ENCODE measurements at regions not wholly inside any gene's neighbourhood (a gene's known extent, or its start where the extent isn't known, plus 50 kb on each side); places are given as distances from the start of the nearest gene placed in this dataset.

- no peak for TF ChIP-seq CTCF (IDR thresholded peaks at IDR 0.05; ENCODE audit: low read depth, low read length)
- TF ChIP-seq POLR2A (IDR thresholded peaks at IDR 0.05; ENCODE audit: extremely low read depth, insufficient read length): no peak
- no peak for TF ChIP-seq MAX (IDR thresholded peaks at IDR 0.05; ENCODE audit: low read depth, low read length)
Observed at GRCh38 chr3:11950576-11950975, 53.6 kb upstream of the SYN2 start.

Data from NB4 (cell line).